ENCODE measurements at regions not wholly inside any gene's neighbourhood (a gene's known extent, or its start where the extent isn't known, plus 50 kb on each side); places are given as distances from the start of the nearest gene placed in this dataset.

GRCh38 chr15:92803852-92804609 lies 96.1 kb upstream of the CHD2 start (continued):
- TF ChIP-seq ZHX2 (IDR thresholded peaks at IDR 0.05; ENCODE audit: low read depth) (peak; percentile 78), ZHX2 (CRISPR knock-in tag; IDR thresholded peaks at IDR 0.05; ENCODE audit: borderline replicate concordance) (no peak), HMG20B (CRISPR knock-in tag; conservative IDR thresholded peaks at IDR 0.05) (peak; percentile 91), SMC3 (IDR thresholded peaks at IDR 0.05; ENCODE audit: low read length) (peak; percentile 66), TERF1 (CRISPR knock-in tag; IDR thresholded peaks at IDR 0.05) (no peak), ZNF318 (CRISPR knock-in tag; IDR thresholded peaks at IDR 0.05) (peak; percentile 42; the same call in 1 of the 2 replicates), ZNF335 (CRISPR knock-in tag; IDR thresholded peaks at IDR 0.05) (peak; percentile 69; the same call in 1 of the 2 replicates), CENPBD1 (CRISPR knock-in tag; IDR thresholded peaks at IDR 0.05; ENCODE audit: borderline replicate concordance, low read depth) (no peak)
